GM18870 (cell line): ENCODE measurements at regions not wholly inside any gene's neighbourhood (a gene's known extent, or its start where the extent isn't known, plus 50 kb on each side); places are given as distances from the start of the nearest gene placed in this dataset.

Experiments
- ATAC-seq: cut with Tn5 transposase; IDR thresholded peaks from one replicate; pipeline ENCODE4 v1.9.1; 2021; ENCODE audit warnings: moderate library complexity; ENCODE audit not compliant: unreplicated experiment

DNA sequence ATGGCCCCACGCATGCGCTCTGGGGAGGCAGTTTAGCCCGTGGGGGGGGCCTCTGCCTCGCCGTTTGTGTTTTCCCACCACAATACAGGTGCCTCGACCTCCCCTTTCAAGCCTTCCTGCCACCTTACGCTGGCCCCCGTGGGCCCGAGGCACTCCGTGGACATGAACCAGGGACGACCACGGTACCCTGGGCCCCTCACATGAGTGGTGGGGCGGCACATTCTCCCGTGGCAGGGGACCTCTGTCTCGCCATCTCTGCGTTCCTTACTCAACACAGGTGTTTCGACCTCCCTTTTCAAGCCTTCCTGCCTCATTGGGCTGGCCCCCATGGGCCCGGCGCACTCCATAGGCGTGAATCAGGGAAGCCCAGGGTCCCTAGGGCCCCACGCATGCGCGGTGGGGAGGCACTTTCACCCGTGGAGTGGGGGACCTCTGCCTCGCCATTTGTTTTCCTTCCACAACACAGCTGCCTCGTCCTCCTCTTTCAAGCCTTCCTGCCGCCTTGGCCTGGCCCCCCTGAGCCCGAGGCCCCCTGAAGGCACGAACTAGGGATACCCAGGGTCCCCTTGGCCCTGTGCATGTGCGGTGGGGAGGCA is 339.5 kb downstream of the ALG10 start:
- no peak for ATAC-seq

DNA sequence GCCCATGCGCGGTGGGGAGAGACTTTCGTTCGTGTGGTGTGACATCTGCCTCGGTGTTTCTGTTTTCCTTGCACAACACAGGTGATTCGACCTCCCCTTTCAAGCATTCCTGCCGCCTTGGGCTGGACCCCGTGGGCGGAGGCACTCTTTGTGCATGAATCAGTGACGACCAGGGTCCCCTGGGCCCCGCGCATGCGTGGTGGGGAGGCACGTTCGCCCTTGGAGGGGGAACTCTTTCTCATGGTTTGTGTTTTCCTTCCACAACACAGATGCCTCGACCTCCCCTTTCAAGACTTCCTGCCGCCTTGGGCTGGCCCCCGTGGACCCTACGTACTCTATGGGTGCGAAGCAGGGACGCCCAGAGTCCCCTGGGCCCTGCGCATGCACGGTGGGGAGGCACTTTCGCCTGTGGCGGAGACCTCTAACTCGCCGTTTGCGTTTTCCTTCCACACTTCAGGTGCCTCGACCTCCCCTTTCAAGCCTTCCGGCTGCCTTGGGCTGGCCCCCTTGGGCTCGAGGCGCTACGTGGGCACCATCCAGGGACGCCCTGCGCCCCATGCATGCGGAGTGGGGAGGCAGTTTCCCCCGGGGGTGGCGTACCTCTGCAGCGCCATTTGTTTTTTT is 340.9 kb downstream of the ALG10 start:
- no peak for ATAC-seq

DNA sequence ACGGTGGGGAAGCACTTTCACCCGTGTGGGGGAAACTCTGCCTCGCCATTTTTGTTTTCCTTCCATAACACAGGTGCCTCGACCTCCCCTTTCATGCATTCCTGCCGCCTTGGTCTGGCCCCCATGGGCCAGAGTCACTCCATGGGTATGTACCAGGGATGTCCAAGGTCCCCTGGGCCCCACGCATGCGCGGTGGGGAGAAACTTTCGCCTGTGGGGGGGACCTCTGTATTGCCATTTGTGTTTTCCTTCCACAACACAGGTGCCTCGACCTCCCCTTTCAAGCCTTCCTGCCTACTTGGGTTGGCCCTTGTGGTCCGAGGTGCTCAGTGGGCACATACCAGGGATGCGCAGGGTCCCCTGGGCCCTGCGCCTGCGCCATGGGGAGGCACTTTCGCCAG is 345.8 kb downstream of the ALG10 start:
- ATAC-seq, result no peak

DNA sequence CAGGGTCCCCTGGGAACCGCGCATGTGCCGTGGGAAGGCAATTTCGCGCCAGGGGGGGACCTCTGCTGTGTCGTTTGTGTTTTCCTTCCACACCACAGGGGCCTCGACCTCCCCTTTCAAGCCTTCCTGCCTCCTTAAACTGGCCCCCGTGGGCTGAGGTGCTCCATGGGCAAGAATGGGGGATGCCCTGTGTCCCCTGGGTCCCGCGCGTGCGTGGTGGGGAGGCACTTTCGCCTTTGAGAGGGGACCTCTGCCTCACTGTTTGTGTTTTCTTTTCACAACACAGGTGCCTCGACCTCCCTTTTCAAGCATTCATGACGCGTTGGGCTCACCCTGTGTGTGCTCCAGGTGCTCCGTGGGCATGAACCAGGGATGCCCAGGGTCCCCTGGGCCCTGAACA is 348.8 kb downstream of the ALG10 start:
- ATAC-seq, result no peak

DNA sequence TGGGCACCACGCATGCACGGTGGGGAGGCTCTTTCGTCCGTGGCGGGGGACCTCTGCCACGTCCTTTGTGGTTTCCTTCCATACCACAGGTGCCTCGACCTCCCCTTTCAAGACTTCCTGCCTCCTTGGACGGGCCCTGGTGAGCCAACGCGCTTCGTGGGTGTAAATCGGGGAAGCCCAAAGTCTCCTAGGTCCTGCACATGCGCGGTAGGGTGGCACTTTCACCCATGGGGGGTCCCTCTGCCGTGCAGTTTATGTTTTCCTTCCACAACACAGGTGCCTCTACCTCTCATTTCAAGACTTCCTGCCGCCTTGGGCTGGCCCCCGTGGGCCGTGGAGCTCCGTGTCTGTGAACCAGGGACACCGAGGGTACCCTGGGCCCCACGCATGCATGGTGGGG is 349.7 kb downstream of the ALG10 start:
- ATAC-seq, result no peak

DNA sequence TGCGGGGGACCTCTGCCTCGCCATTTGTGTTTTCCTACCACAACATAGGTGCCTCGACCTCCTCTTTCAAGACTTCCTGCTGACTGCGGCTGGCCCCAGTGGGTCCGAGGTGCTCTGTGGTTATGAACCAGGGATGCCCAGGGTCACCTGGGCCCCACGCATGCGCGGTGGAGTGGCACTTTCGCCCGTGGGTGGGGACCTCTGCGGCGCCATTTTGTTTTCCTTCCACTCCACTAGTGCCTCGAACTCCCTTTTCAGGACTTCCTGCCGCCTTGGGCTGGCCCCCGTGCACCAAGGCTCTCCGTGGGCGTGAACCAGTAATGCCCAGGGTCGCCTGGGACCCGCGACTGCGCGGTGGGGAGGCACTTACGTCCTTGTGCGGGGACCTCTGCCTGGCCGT is 351.6 kb downstream of the ALG10 start:
- ATAC-seq, result no peak

DNA sequence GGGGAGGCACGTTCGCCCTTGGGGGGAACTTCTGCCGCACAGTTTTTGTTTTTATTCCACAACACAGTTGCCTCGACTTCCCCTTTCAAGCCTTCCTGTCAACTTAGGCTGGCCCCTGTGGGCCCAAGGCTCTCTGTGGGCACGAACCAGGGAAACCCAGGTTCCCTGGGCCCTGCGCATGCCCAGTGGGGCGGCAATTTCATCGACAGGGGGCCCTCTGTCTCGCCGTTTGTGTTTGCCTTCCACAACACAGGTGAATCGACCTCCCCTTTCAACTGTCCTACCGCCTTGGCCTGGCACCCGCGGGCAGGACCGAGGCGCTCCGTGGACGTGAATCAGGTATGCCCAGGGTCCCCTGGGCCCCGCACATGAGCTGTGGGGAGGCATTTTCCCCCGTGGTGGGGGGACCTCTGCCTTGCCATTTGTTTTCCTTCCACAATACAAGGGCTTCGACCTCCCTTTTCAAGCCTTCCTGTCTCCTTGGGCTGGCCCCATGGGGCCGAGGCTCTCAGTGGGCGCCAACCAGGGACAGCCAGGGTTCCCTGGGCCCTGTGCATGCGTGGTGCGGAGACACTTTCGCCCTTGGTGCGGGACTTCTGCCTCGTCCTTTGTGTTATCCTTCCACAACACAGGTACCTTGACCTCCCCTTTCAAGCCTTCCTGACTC is 354.0 kb downstream of the ALG10 start:
- no peak for ATAC-seq

DNA sequence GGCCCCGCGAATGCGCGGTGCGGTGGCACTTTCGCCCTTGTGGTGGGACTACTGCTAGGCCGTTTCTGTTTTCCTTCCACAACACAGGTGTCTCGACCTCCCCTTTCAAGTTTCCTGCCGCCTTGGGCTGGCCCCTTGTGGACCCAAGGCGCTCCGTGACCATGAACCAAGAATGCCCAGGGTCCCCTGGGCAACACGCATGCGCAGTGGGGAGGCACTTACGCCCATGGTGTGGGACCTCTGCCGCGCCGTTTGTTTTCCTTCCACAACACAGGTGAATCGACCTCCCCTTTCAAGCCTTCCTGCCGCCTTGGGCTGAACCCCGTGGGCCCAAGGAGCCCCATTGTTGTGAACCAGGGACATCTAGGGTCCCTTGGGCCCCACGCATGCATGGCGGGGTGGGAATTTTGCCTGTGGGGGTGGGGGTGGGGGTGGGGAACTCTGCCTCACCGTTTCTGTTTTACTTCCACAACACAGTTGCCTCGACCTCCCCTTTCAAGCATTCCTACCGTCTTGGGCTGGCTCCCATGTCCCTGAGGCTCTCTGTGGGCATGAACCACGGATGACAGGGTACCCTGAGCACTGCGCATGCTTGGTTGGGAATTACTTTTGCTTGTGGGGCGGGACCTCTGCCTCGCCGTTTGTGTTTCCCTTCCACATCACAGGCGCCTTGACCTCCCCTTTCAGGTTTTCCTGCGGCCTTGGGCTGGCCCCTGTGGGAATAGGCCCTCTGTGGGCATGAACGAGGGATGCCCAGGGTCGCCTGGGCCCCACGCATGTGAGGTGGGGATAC is 355.1 kb downstream of the ALG10 start:
- no peak for ATAC-seq

DNA sequence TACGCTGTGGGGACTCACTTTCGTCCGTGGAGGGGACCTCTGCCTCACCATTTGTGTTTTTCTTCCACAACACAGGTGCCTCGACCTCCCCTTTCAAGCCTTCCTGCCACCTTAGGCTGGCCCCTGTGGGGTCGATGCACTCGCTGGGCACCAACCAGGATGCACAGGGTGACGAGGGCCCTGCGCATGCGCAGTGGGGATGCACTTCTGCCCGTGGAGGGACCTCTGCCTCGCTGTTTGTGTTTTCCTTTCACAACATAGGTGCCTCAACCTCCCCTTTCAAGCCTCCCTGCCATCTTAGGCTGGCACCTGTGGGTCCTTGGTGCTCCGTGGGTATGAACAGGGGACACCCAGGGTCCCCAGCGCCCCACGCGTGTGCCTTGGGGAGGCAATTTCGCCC is 356.8 kb downstream of the ALG10 start:
- ATAC-seq, result no peak

DNA sequence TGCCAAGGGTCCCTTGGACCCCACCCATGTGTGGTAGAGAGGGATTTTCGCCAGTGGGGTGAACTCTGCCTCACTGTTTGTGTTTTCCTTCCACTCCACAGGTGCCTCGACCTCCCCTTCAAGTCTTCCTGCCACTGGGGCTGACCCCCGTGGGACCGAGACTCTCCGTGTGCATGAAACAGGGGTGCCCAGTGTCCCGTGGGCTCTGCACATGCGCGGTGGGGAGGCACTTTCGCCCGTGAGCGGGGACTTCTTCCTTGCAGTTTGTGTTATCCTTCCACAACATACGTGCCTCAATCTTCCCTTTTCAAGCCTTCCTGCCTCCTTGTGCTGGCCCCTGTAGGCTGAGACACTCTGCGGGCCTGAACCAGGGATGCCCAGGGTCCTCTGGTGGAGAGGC is 362.4 kb downstream of the ALG10 start:
- ATAC-seq, result no peak

DNA sequence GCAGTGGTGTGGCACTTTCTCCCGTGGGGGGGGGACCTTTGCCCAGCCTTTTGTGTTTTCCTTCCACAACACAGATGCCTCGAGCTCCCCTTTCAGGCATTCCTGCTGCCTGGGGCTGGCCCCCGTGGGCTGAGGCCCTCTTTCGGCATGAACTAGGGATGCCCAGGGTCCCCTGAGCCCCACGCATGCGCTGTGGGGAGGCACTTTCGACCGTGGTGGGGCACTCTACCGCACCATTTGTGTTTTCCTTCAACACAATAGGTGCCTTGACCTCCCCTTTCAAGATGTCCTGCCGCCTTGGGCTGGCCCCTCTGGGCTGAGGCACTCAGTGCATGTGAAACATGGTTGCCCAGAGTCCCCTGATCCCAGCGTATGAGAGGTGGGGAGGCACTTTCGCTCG is 363.7 kb downstream of the ALG10 start:
- ATAC-seq, result no peak

DNA sequence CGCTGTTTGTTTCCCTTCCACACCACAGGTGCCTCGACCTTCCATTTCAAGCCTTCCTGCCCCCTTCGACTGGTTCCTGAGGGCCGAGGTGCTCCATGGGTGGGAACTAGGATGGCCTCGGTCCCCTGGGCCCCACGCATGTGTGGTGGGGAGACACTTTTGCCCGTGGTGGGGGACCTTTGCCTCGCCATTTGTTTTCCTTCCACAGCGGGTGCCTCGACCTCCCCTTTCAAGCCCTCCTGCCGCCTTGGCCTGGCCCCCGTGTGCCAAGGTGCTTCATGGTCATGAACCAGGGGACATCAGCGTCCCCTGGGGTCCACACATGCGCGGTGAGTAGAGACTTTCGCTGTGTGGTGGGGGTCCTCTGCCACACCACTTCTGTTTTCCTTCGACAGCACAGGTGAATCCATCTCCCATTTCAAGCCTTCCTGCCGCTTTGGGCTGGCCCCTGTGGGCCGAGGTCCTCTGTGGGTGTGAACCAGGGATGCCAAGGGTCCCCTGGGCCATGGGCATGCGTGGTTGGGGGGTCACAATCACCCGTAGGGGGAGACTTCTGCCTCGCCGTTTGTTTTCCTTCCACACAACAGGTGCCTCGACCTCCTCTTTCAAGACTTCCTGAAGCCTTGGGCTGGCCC is 364.4 kb downstream of the ALG10 start:
- ATAC-seq, result no peak

DNA sequence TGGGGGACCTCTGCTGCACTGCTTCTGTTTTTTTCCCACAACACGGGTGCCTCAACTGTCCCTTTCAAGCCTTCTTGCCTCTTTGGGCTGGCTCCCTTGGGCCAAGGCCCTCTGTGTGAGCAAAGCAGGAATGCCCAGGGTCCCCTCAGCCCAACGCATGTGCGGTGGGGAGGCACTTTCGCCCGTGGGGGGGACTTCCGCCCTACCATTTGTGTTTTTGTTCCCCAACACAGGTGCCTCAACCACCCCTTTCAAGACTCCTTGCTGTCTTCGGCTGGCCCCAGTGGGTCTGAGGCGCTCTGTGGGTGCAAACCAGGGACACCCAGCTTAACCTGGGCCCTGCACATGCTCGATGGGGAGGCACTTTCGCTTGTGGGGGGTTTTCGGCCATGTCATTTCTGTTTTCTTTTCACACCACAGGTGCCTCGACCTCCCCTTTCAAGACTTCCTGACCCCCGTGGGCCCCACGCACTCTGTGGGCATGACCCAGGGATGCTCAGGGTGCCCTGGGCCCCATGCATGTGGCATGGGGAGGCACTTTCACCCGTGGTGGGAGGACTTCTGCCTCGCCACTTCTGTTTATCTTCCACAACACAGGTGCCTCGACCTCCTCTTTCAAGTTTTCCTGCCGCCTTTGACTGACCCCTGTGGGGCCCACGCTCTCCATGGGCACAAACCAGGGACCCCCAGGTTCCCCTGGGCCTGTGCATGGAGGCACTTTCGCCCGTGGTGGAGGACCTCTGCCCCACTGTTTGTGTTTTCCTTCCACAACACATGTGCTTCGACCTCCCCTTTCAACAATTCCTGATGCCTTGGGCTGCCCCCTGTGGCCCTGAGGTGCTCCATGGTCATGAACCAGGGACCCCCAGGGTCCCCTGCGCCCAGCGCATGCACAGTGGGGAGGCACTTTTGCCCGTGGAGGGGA is 365.7 kb downstream of the ALG10 start:
- ATAC-seq, result no peak

DNA sequence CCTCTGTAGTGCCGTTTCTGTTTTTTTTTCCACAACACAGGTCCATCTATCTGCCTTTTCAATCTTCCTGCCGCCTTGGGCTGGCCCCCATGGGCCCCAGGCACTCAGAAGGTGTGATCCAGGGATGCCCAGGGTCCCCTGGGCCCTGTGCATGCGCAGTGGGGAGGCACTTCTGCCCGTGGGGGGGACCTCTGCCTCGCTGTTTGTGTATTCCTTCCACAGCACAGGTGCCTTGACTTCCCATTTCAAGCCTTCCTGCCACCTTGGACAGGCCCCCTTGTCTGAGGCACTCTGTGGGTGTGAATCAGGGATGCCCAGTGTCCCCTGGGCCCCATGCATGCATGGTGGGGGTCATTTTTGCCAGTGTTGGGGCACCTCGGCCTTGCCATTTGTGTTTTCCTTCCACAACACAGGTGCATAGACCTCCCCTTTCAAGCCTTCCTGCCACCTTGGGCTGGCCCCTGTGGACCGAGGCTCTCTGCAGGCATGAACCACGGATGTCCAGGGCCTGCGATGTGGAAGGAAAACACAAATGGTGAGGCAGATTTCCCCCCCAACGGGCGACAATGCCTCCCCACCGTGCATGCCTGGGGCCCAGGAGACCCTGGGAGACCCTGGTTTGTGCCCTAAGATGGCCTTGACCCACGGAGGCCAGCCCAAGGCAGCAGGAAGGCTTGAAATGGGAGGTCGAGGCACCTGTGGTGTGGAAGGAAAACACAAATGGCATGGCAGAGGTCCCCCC is 366.5 kb downstream of the ALG10 start:
- no peak for ATAC-seq

DNA sequence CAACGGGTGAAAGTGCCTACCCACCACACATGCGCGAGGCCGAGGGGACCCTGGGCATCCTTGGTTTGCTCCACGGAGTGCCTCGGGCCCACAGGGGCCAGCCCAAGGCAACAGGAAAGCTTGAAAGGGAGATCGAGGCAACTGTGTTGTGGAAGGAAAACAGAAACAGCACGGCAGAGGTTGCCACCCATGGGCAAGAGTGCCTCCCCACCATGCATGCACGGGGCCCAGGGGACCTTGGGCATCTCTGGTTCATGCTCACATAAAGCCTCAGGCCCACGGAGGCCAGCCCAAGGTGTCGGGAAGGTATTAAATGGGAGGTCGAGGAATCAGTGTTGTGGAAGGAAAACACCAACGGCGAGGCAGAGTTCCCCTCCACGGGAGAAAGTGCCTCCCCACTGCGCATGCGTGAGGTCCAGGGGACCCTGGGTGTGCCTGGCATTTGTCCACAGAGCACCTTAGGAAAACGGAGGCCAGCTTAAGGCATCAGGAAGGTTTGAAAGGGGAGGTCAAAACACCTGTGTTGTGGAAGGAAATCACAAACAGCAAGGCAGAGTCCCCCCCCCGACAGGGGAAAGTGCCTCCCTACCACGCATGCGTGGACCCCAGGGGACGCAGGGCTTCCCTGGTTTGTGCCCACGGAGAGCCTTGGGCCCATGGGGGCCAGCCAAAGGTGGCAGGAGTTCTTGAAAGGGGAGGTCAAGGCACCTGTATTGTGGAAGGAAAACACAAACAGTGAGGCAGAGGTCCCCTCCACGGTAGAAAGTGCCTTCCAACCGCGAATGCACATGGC is 367.3 kb downstream of the ALG10 start:
- ATAC-seq, result no peak

DNA sequence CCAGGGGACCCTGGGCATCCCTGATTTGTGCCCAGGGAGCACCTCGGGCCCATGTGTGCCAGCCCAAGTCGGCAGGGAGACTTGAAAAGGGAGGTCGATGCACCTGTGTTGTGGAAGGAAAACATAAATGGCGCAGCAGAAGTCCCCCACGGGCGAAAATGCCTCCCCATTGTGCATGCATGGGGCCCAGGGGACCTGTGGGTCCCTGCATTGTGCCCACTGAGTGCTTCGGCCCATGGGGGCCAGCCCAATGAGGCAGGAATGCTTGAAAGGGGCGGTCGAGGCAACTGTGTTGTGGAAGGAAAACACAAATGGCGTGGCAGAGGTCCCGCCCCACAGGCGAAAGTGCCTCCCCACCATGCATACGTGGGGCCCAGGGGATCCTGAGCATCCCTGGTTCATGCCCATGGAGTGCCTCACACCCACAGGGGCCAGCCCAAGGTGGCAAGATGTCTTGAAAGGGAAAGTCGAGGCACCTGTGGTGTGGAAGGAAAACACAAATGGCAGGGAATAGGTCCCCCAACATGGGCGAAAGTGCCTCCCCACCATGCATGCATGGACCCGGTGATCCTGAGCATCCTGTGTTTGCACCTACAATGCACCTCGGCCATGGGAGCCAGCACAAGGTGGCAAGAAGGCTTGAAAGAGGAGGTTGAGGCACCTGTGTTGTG is 368.0 kb downstream of the ALG10 start:
- ATAC-seq, result no peak

DNA sequence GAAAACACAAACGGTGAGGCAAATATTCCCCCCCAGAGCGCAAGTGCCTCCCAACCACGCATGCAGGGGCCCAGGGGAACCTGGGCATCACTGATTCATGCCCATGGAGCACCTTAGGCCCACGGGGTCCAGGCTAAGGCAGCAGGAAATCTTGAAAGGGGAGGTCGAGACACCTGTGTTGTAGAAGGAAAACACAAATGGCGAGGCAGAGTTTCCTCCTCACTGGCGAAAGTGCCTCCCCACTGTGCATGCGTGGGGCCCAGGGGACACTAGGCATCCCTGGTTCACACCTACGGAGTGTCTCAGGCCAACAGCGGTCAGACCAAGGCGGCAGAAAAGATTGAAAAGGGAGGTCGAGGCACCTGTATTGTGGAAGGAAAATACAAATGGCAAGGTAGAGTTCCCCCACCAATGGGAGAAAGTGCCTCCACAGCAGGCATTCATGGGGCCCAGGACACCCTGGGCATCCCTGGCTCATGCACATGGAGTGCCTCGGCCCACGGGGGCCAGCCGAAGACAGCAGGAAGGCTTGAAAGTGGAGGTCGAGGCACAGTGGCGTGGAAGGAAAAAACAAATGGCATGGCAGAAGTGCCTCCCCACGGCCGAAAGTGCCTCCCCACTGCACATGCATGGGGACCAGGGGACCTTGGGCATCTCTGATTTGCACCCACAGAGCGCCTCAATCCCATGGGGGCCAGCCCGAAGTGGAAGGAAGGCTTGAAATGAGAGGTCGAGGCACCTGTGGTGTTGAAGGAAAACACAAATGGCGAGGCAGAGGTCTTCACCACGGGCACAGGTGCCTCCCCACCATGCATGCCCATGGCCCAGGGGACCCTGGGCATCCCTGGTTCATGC is 368.8 kb downstream of the ALG10 start:
- no peak for ATAC-seq
